GM12891 (cell line): ENCODE measurements at regions not wholly inside any gene's neighbourhood (a gene's known extent, or its start where the extent isn't known, plus 50 kb on each side); places are given as distances from the start of the nearest gene placed in this dataset.

ENCODE experiments used
- PAX5 ChIP-seq: IDR thresholded peaks from 2 replicates; pipeline ENCODE4 v1.6.1; 2011; ENCODE audit warnings: low read length, moderate library complexity, mild to moderate bottlenecking; ENCODE audit not compliant: insufficient read depth, severe bottlenecking
- POLR2A ChIP-seq: IDR thresholded peaks from 2 replicates; pipeline ENCODE4 v1.6.1; 2011; ENCODE audit warnings: low read depth, low read length, control low read depth
- POLR2AphosphoS5 ChIP-seq: IDR thresholded peaks from 2 replicates; pipeline ENCODE4 v1.6.1; 2011; ENCODE audit warnings: low read depth, low read length, control low read depth
- SPI1 ChIP-seq: IDR thresholded peaks from 2 replicates; pipeline ENCODE4 v1.6.1; 2011; ENCODE audit warnings: low read depth, low read length, control low read depth
- TAF1 ChIP-seq: IDR thresholded peaks from 2 replicates; pipeline ENCODE4 v1.6.1; 2011; ENCODE audit warnings: low read depth, low read length, control low read depth

DNA sequence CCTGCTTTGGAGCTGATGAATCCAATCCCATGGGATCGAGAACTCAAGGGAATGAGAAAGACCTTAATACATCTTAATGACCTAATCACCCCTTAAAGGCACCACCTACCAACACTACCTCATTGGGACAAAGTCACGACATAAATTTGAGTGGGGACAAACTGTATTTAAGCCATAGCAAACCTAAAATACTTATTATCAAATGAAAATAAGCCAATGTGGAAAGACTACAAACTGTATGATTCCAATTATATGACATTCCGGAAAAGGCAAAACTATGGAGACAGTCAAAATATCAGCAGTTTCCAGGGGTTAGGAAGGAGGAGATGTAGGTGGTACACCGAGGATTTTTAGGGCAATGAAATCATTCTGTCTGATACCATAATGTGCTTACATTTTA lies 53.3 kb upstream of the NCOA3 start:
- TF ChIP-seq POLR2AphosphoS5 (no peak), POLR2A (no peak), PAX5 (no peak), TAF1 (no peak), SPI1 (no peak)
